GM06990 (cell line): ENCODE measurements at regions not wholly inside any gene's neighbourhood (a gene's known extent, or its start where the extent isn't known, plus 50 kb on each side); places are given as distances from the start of the nearest gene placed in this dataset.

Source experiments
- DNase-seq: peaks from one replicate; pipeline ENCODE4 v3.0.0-alpha.2; 2011; ENCODE audit not compliant: insufficient read length; ENCODE audit errors: extremely low read depth
- H3K27me3 ChIP-seq: replicated peaks from 2 replicates; pipeline ENCODE4 v1.6.0; 2011; ENCODE audit warnings: low read length; ENCODE audit not compliant: control insufficient read depth, insufficient read depth
- H3K36me3 ChIP-seq: 2 replicates; pipeline ENCODE4 v1.5.1; 2011; ENCODE audit warnings: low read length; ENCODE audit not compliant: control insufficient read depth, insufficient read depth
- H3K4me3 ChIP-seq: replicated peaks from 2 replicates; pipeline ENCODE4 v1.5.1; 2011; ENCODE audit warnings: low read depth, mild to moderate bottlenecking, control low read depth, low read length
- TF ChIP-seq, protein P1 (sequence below): IDR thresholded peaks from 2 replicates; pipeline ENCODE4 v1.5.1; 2011; ENCODE audit warnings: low read length, control low read depth, mild to moderate bottlenecking, inconsistent platforms; ENCODE audit not compliant: insufficient read depth, poor library complexity, severe bottlenecking

GRCh38 chr10:117638200-117638599 lies 95.7 kb downstream of the EMX2 start:
- DNase-seq: no peak
- Histone ChIP-seq H3K36me3 (no peaks in the 10 kb centered on the region), H3K27me3 (no peaks in the 10 kb centered on the region), H3K4me3 (no peak overlapping the region)
- TF ChIP-seq, protein P1, sequence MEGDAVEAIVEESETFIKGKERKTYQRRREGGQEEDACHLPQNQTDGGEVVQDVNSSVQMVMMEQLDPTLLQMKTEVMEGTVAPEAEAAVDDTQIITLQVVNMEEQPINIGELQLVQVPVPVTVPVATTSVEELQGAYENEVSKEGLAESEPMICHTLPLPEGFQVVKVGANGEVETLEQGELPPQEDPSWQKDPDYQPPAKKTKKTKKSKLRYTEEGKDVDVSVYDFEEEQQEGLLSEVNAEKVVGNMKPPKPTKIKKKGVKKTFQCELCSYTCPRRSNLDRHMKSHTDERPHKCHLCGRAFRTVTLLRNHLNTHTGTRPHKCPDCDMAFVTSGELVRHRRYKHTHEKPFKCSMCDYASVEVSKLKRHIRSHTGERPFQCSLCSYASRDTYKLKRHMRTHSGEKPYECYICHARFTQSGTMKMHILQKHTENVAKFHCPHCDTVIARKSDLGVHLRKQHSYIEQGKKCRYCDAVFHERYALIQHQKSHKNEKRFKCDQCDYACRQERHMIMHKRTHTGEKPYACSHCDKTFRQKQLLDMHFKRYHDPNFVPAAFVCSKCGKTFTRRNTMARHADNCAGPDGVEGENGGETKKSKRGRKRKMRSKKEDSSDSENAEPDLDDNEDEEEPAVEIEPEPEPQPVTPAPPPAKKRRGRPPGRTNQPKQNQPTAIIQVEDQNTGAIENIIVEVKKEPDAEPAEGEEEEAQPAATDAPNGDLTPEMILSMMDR: no peak

GRCh38 chr10:117638664-117639200 lies 96.2 kb downstream of the EMX2 start:
- no peak overlapping the region for H3K4me3 ChIP-seq
- no peaks in the 10 kb centered on the region for H3K27me3 ChIP-seq
- DNase-seq: no peak
- no peaks in the 10 kb centered on the region for H3K36me3 ChIP-seq
- TF ChIP-seq, protein P1: no peak

- DNase-seq: no peak
- Histone ChIP-seq H3K36me3 (no peaks in the 10 kb centered on the region), H3K27me3 (no peaks in the 10 kb centered on the region), H3K4me3 (no peak overlapping the region)
- TF ChIP-seq, protein P1: no peak
These were observed 97.9 kb downstream of the EMX2 start for GRCh38 chr10:117640406-117640805.

DNA sequence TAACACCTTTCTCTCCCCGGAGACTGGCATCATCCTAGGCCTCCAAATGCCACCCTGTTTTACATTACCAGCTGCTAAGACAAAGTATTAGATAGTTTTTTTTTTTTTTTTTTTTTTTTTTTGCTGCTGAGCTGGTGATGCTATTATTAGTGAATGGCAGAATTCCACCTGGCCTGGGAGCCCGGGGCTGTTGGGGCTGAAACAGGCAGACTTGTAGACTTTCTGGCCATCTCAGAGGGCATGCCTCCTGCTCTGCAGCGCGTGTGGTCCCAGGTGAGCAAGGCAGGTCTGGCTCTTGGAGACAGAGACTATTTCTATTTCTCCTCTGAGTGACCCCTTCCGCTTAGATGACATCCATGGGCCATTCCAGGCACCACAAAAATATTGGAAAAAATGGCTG lies 104.2 kb downstream of the EMX2 start:
- Histone ChIP-seq H3K27me3 (no peaks in the 10 kb centered on the region), H3K36me3 (no peaks in the 10 kb centered on the region), H3K4me3 (no peak overlapping the region)
- TF ChIP-seq, protein P1: no peak
- DNase-seq: no peak

- H3K36me3 ChIP-seq: no peaks in the 10 kb centered on the region
- H3K4me3 ChIP-seq: no peak overlapping the region
- TF ChIP-seq, protein P1: no peak
- H3K27me3 ChIP-seq: no peaks in the 10 kb centered on the region
- no peak for DNase-seq
These were observed 104.8 kb downstream of the EMX2 start for GRCh38 chr10:117647306-117647705.

DNA sequence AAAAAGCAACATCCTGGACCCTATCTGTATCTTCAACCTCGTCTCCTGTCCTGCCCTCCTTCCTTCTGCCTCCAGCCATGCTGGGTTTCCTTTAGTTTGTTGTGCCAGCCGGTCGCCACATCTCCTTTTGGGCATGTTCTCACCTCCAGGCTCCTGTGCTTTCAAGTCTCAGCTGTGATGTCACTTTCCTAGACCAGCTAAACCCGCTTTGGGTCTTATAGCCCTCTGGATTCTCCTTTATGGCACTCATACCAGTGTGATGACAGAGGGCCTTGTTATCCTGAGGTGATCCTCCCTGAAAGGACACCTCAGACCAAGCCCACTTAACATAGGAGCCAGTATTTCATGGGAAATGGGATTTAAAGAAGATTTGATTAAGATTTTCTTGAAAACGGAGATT lies 108.6 kb downstream of the EMX2 start:
- TF ChIP-seq, protein P1: no peak
- no peak for DNase-seq
- no peak overlapping the region for H3K4me3 ChIP-seq
- no peaks in the 10 kb centered on the region for H3K27me3 ChIP-seq
- no peaks in the 10 kb centered on the region for H3K36me3 ChIP-seq
